ENCODE measurements at regions not wholly inside any gene's neighbourhood (a gene's known extent, or its start where the extent isn't known, plus 50 kb on each side); places are given as distances from the start of the nearest gene placed in this dataset.

- Mint-ChIP-seq H3K36me3 (ENCODE audit: insufficient read depth, unreplicated experiment) (no peaks in the 10 kb centered on the region), H3K4me1 (ENCODE audit: low read depth, unreplicated experiment) (peaks cover 8% of the 10 kb centered on the region), H3K27me3 (ENCODE audit: unreplicated experiment) (peaks cover 90% of the 10 kb centered on the region), H3K27ac (ENCODE audit: unreplicated experiment) (no peak overlapping the region), H3K4me3 (ENCODE audit: low read depth, unreplicated experiment) (no peak overlapping the region), H3K9me3 (ENCODE audit: low read depth, unreplicated experiment) (no peaks in the 10 kb centered on the region)
- TF ChIP-seq, protein P1, sequence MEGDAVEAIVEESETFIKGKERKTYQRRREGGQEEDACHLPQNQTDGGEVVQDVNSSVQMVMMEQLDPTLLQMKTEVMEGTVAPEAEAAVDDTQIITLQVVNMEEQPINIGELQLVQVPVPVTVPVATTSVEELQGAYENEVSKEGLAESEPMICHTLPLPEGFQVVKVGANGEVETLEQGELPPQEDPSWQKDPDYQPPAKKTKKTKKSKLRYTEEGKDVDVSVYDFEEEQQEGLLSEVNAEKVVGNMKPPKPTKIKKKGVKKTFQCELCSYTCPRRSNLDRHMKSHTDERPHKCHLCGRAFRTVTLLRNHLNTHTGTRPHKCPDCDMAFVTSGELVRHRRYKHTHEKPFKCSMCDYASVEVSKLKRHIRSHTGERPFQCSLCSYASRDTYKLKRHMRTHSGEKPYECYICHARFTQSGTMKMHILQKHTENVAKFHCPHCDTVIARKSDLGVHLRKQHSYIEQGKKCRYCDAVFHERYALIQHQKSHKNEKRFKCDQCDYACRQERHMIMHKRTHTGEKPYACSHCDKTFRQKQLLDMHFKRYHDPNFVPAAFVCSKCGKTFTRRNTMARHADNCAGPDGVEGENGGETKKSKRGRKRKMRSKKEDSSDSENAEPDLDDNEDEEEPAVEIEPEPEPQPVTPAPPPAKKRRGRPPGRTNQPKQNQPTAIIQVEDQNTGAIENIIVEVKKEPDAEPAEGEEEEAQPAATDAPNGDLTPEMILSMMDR (IDR thresholded peaks at IDR 0.05; ENCODE audit: unreplicated experiment) = no peak
- CTCF ChIA-PET = interaction anchor here (0.7 kb wide), 1 partner anchor 12 kb away, joined by 3 read pairs; no protein-coding TSS in a partner anchor
- no TSS peak for BruUV-seq (replicated peaks)
- intact Hi-C loops (cut with micrococcal nuclease; ENCODE audit: unreplicated experiment) = no loop called here
- no peak for DNase-seq
Observed at GRCh38 chr2:239811806-239812560, 213.2 kb downstream of the NDUFA10 start.

DNA sequence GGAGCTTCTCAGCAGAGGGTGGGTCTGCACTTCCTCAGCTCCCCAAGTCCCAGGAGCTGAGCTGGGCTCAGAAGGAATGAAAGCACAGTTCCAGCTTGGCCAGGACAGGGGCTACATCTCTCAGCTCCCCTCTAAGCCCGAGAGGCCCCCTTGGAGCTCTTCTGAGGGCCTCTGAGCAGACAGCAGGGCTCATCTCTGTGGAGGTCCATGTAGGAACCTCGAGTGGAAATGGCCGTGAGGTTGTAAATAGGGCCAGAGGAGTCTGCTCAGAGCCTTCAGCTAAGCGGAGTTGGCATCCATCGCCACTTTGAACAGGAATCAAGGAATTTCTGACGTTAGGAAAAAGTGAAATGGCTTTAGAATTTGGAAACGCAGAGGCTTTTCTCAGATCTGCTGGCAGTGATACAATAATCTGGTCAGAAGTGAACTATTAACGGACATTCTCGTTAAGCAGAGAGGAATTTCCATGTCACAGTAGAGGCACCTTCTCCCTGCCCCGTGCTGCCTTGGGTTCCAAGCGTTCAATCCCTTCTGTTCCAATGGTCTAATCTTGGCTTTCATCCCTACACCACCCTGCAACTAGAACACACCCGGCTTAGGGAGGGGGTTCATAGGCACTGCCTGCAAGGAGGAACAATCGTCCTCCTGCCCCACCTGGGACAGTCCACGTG, 213.9 kb downstream of the NDUFA10 start:
- Mint-ChIP-seq H3K36me3 (ENCODE audit: insufficient read depth, unreplicated experiment) (no peaks in the 10 kb centered on the region), H3K27me3 (ENCODE audit: unreplicated experiment) (peaks cover 92% of the 10 kb centered on the region), H3K4me3 (ENCODE audit: low read depth, unreplicated experiment) (no peak overlapping the region), H3K4me1 (ENCODE audit: low read depth, unreplicated experiment) (peaks cover 6% of the 10 kb centered on the region), H3K27ac (ENCODE audit: unreplicated experiment) (no peak overlapping the region), H3K9me3 (ENCODE audit: low read depth, unreplicated experiment) (no peaks in the 10 kb centered on the region)
- TF ChIP-seq, protein P1 (IDR thresholded peaks at IDR 0.05; ENCODE audit: unreplicated experiment) = no peak
- no TSS peak for BruUV-seq (replicated peaks)
- no peak for DNase-seq
- CTCF ChIA-PET = interaction anchor here (0.7 kb wide), 1 partner anchor 13 kb away, joined by 3 read pairs; no protein-coding TSS in a partner anchor
- intact Hi-C loops (cut with micrococcal nuclease; ENCODE audit: unreplicated experiment) = no loop called here

DNA sequence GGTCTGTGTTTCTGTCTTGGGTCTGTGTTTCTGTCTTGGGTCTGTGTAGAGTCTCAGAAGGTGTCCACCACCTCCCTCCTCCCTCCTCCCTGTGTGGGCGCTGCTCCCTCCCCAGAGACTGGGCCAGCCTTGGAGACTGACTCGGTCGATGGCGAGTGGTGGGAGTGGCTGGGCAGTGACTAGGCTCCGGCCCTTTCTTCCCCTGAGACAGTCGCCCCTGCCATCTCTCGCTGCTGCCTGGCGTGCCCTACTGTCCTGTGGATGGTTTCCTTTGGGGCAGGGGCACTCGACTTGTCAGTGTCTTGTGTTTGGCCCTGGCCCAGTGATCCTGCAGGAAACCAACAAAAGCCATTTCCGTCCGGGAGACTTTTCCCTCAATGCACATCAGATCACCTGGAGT, 215.8 kb downstream of the NDUFA10 start:
- no peak for DNase-seq
- CTCF ChIA-PET = no interaction called here
- H3K27ac Mint-ChIP-seq (ENCODE audit: unreplicated experiment) = no peak overlapping the region
- H3K4me3 Mint-ChIP-seq (ENCODE audit: low read depth, unreplicated experiment) = no peak overlapping the region
- peaks cover 80% of the 10 kb centered on the region for H3K27me3 Mint-ChIP-seq (ENCODE audit: unreplicated experiment)
- no peaks in the 10 kb centered on the region for H3K36me3 Mint-ChIP-seq (ENCODE audit: insufficient read depth, unreplicated experiment)
- TF ChIP-seq, protein P1 (IDR thresholded peaks at IDR 0.05; ENCODE audit: unreplicated experiment) = no peak
- intact Hi-C loops (cut with micrococcal nuclease; ENCODE audit: unreplicated experiment) = no loop called here
- no peaks in the 10 kb centered on the region for H3K9me3 Mint-ChIP-seq (ENCODE audit: low read depth, unreplicated experiment)
- H3K4me1 Mint-ChIP-seq (ENCODE audit: low read depth, unreplicated experiment) = no peaks in the 10 kb centered on the region
- BruUV-seq (replicated peaks) = no TSS peak

DNA sequence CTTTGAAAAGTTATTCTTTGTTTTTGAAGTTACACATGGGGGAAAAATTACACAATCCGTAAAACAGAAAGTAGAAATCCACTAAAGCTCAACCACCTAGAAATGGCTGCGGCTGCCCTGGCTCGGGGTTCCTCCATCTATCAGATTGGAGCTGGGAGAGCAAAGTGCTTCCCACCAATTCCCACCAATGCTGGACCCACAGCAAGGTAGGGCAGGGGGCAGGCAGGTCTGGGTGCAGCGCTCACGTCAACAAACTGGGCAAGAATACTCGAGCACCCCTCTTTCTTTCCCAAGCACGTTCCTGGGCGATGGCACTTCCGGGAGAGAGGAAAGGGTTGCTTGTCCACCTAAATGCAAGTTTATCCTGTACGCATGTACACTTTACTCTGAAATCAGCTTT, 217.6 kb downstream of the NDUFA10 start:
- Mint-ChIP-seq H3K36me3 (ENCODE audit: insufficient read depth, unreplicated experiment) (no peaks in the 10 kb centered on the region), H3K9me3 (ENCODE audit: low read depth, unreplicated experiment) (no peaks in the 10 kb centered on the region), H3K27ac (ENCODE audit: unreplicated experiment) (no peak overlapping the region), H3K27me3 (ENCODE audit: unreplicated experiment) (peaks cover 73% of the 10 kb centered on the region), H3K4me1 (ENCODE audit: low read depth, unreplicated experiment) (no peaks in the 10 kb centered on the region), H3K4me3 (ENCODE audit: low read depth, unreplicated experiment) (no peak overlapping the region)
- BruUV-seq (replicated peaks) = no TSS peak
- CTCF ChIA-PET = no interaction called here
- no peak for DNase-seq
- intact Hi-C loops (cut with micrococcal nuclease; ENCODE audit: unreplicated experiment) = no loop called here
- TF ChIP-seq, protein P1 (IDR thresholded peaks at IDR 0.05; ENCODE audit: unreplicated experiment) = no peak
